ENCODE measurements at regions not wholly inside any gene's neighbourhood (a gene's known extent, or its start where the extent isn't known, plus 50 kb on each side); places are given as distances from the start of the nearest gene placed in this dataset.

- Histone ChIP-seq H3K9me3 (ENCODE audit: insufficient read depth, low read length, severe bottlenecking) (no peaks in the 10 kb centered on the region), H3K4me1 (ENCODE audit: insufficient read depth, low read length) (peaks cover 17% of the 10 kb centered on the region), H4K20me1 (ENCODE audit: insufficient read depth, low read length) (no peaks in the 10 kb centered on the region), H3K36me3 (ENCODE audit: insufficient read depth, low read length) (no peaks in the 10 kb centered on the region), H3K9ac (ENCODE audit: low read depth, low read length) (no peak overlapping the region), H2AFZ (ENCODE audit: low read depth, low read length) (no peak overlapping the region), H3K4me3 (ENCODE audit: low read depth in 1 of 2, low read length in 2 of 2) (no peak overlapping the region), H3K4me2 (ENCODE audit: insufficient read depth, low read length) (no peak overlapping the region), H3K79me2 (ENCODE audit: insufficient read depth, low read length) (no peaks in the 10 kb centered on the region), H3K27me3 (ENCODE audit: insufficient read depth, low read length, poor library complexity) (no peaks in the 10 kb centered on the region), H3K27ac (ENCODE audit: low read length) (no peak overlapping the region)
- no peak for DNase-seq
- TF ChIP-seq EZH2 (IDR thresholded peaks at IDR 0.05; ENCODE audit: borderline replicate concordance, low read depth, low read length, severe bottlenecking) (no peak), CTCF (IDR thresholded peaks at IDR 0.05; ENCODE audit: borderline replicate concordance, extremely low read depth, low read length, poor library complexity, severe bottlenecking) (no peak)
- no peak for ATAC-seq (ENCODE audit: insufficient read depth, low read depth)
These were observed 104.7 kb downstream of the CEBPB start for GRCh38 chr20:50295345-50295744.

GRCh38 chr20:50295762-50296449, 105.3 kb downstream of the CEBPB start:
- Histone ChIP-seq H3K79me2 (ENCODE audit: insufficient read depth, low read length) (no peaks in the 10 kb centered on the region), H3K36me3 (ENCODE audit: insufficient read depth, low read length) (no peaks in the 10 kb centered on the region), H3K27ac (ENCODE audit: low read length) (no peak overlapping the region), H3K27me3 (ENCODE audit: insufficient read depth, low read length, poor library complexity) (no peaks in the 10 kb centered on the region), H3K4me2 (ENCODE audit: insufficient read depth, low read length) (no peak overlapping the region), H3K9ac (ENCODE audit: low read depth, low read length) (no peak overlapping the region), H3K4me3 (ENCODE audit: low read depth in 1 of 2, low read length in 2 of 2) (no peak overlapping the region), H3K4me1 (ENCODE audit: insufficient read depth, low read length) (peaks cover 17% of the 10 kb centered on the region), H3K9me3 (ENCODE audit: insufficient read depth, low read length, severe bottlenecking) (no peaks in the 10 kb centered on the region), H4K20me1 (ENCODE audit: insufficient read depth, low read length) (no peaks in the 10 kb centered on the region), H2AFZ (ENCODE audit: low read depth, low read length) (no peak overlapping the region)
- TF ChIP-seq CTCF (IDR thresholded peaks at IDR 0.05; ENCODE audit: borderline replicate concordance, extremely low read depth, low read length, poor library complexity, severe bottlenecking) (no peak), EZH2 (IDR thresholded peaks at IDR 0.05; ENCODE audit: borderline replicate concordance, low read depth, low read length, severe bottlenecking) (no peak)
- DNase-seq (no peak), ATAC-seq (ENCODE audit: insufficient read depth, low read depth) (no peak)

- Histone ChIP-seq H3K4me1 (ENCODE audit: insufficient read depth, low read length) (peaks cover 17% of the 10 kb centered on the region), H3K27ac (ENCODE audit: low read length) (no peak overlapping the region), H3K9ac (ENCODE audit: low read depth, low read length) (no peak overlapping the region), H3K4me3 (ENCODE audit: low read depth in 1 of 2, low read length in 2 of 2) (no peak overlapping the region), H3K36me3 (ENCODE audit: insufficient read depth, low read length) (no peaks in the 10 kb centered on the region), H3K27me3 (ENCODE audit: insufficient read depth, low read length, poor library complexity) (no peaks in the 10 kb centered on the region), H3K9me3 (ENCODE audit: insufficient read depth, low read length, severe bottlenecking) (no peaks in the 10 kb centered on the region), H2AFZ (ENCODE audit: low read depth, low read length) (no peak overlapping the region), H3K4me2 (ENCODE audit: insufficient read depth, low read length) (no peak overlapping the region), H3K79me2 (ENCODE audit: insufficient read depth, low read length) (no peaks in the 10 kb centered on the region), H4K20me1 (ENCODE audit: insufficient read depth, low read length) (no peaks in the 10 kb centered on the region)
- ATAC-seq (ENCODE audit: insufficient read depth, low read depth) (peak; percentile 3; the same call in 1 of the 3 replicates), DNase-seq (no peak)
- TF ChIP-seq EZH2 (IDR thresholded peaks at IDR 0.05; ENCODE audit: borderline replicate concordance, low read depth, low read length, severe bottlenecking) (no peak), CTCF (IDR thresholded peaks at IDR 0.05; ENCODE audit: borderline replicate concordance, extremely low read depth, low read length, poor library complexity, severe bottlenecking) (no peak)
These were observed 106.1 kb downstream of the CEBPB start for GRCh38 chr20:50296450-50297375.

All from DND-41 (cell line).